ENCODE measurements at regions not wholly inside any gene's neighbourhood (a gene's known extent, or its start where the extent isn't known, plus 50 kb on each side); places are given as distances from the start of the nearest gene placed in this dataset.

- RAD21 ChIA-PET (ENCODE audit: low non-redundant PET in 1 of 2, low total read pairs in 2 of 2, uncharacterized antibody in 2 of 2, unreplicated experiment in 2 of 2) = no interaction called here
- Histone ChIP-seq H3K4me1 (ENCODE audit: control insufficient read depth in 1 of 2, insufficient read depth in 2 of 2, low read length in 2 of 2) (no peaks in the 10 kb centered on the region), H3K27ac (ENCODE audit: low read depth, low read length) (no peak overlapping the region), H3K9ac (ENCODE audit: low read length) (no peak overlapping the region), H3K27me3 (ENCODE audit: insufficient read depth, low read length) (no peaks in the 10 kb centered on the region), H3K36me3 (ENCODE audit: control insufficient read depth in 1 of 2, insufficient read depth in 2 of 2, low read length in 2 of 2) (no peaks in the 10 kb centered on the region), H3K4me3 (replicated peaks in 1 of 2; ENCODE audit: low read depth in 1 of 2, low read length in 2 of 2) (no peak overlapping the region), H3K79me2 (ENCODE audit: insufficient read depth, low read length) (no peaks in the 10 kb centered on the region), H3K9me3 (ENCODE audit: control insufficient read depth in 1 of 2, insufficient read depth in 1 of 2, low read depth in 1 of 2, low read length in 2 of 2) (no peaks in the 10 kb centered on the region), H4K20me1 (ENCODE audit: insufficient read depth) (no peaks in the 10 kb centered on the region), H3K9me2 (ENCODE audit: insufficient read depth) (no peaks in the 10 kb centered on the region), H3K4me2 (ENCODE audit: low read length) (no peak overlapping the region), H2AFZ (ENCODE audit: low read depth, low read length, poor library complexity, severe bottlenecking) (no peak overlapping the region)
- no peak for DNase-seq (ENCODE audit: low read depth, low spot score)
- BruUV-seq (replicated peaks) = no TSS peak
- CTCF ChIA-PET = no interaction called here
- POLR2A ChIA-PET = no interaction called here
- TF ChIP-seq SIN3A (IDR thresholded peaks at IDR 0.05; ENCODE audit: low read depth) = no peak
- TF ChIP-seq ZFX (IDR thresholded peaks at IDR 0.05) = no peak
- no peak for TF ChIP-seq SRF (IDR thresholded peaks at IDR 0.05; ENCODE audit: low read depth)
- no peak for TF ChIP-seq JUND (IDR thresholded peaks at IDR 0.05)
- no peak for TF ChIP-seq POLR2A (IDR thresholded peaks at IDR 0.05; ENCODE audit: borderline replicate concordance, extremely low read depth, insufficient read depth, insufficient read length)
- TF ChIP-seq EZH2 (IDR thresholded peaks at IDR 0.05) = no peak
- TF ChIP-seq ELF1 (IDR thresholded peaks at IDR 0.05; ENCODE audit: borderline replicate concordance, low read depth) = no peak
- intact Hi-C loops (cut with micrococcal nuclease) = no loop called here
- no peak for ATAC-seq
Observed at GRCh38 chr3:150256318-150256717, 151.8 kb upstream of the TSC22D2 start.

DNA sequence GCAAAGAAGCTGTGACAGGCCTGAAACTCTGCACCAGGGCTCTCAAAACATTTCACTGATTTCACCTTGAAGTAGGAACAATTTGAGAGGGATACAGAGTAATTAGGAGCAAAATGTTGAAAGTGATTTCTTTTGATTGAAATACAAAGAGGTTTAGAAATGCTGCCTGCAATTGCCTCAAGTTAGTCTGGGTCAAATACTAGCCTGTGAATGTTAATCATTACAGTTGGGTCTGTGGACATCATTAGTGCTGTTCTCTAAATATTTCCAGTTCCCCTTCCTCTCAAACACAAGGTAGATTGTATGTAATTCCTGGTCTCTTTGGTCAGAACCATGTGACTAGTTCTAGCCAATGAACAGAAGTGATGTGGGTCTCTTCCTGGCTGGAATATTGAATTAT lies 152.3 kb upstream of the TSC22D2 start:
- ChIA-PET POLR2A (no interaction called here), RAD21 (ENCODE audit: low non-redundant PET in 1 of 2, low total read pairs in 2 of 2, uncharacterized antibody in 2 of 2, unreplicated experiment in 2 of 2) (no interaction called here), CTCF (no interaction called here)
- ATAC-seq (no peak), DNase-seq (ENCODE audit: low read depth, low spot score) (no peak)
- no peaks in the 10 kb centered on the region for H3K36me3 ChIP-seq (ENCODE audit: control insufficient read depth in 1 of 2, insufficient read depth in 2 of 2, low read length in 2 of 2)
- no TSS peak for BruUV-seq (replicated peaks)
- H3K79me2 ChIP-seq (ENCODE audit: insufficient read depth, low read length) = no peaks in the 10 kb centered on the region
- no peak overlapping the region for H3K4me2 ChIP-seq (ENCODE audit: low read length)
- no peaks in the 10 kb centered on the region for H3K4me1 ChIP-seq (ENCODE audit: control insufficient read depth in 1 of 2, insufficient read depth in 2 of 2, low read length in 2 of 2)
- H3K27ac ChIP-seq (ENCODE audit: low read depth, low read length) = no peak overlapping the region
- H2AFZ ChIP-seq (ENCODE audit: low read depth, low read length, poor library complexity, severe bottlenecking) = no peak overlapping the region
- intact Hi-C loops (cut with micrococcal nuclease) = no loop called here
- no peaks in the 10 kb centered on the region for H4K20me1 ChIP-seq (ENCODE audit: insufficient read depth)
- no peaks in the 10 kb centered on the region for H3K27me3 ChIP-seq (ENCODE audit: insufficient read depth, low read length)
- no peaks in the 10 kb centered on the region for H3K9me2 ChIP-seq (ENCODE audit: insufficient read depth)
- no peak overlapping the region for H3K4me3 ChIP-seq (replicated peaks in 1 of 2; ENCODE audit: low read depth in 1 of 2, low read length in 2 of 2)
- H3K9ac ChIP-seq (ENCODE audit: low read length) = no peak overlapping the region
- no peaks in the 10 kb centered on the region for H3K9me3 ChIP-seq (ENCODE audit: control insufficient read depth in 1 of 2, insufficient read depth in 1 of 2, low read depth in 1 of 2, low read length in 2 of 2)
- no peak for TF ChIP-seq ZFX (IDR thresholded peaks at IDR 0.05)
- TF ChIP-seq CEBPB (IDR thresholded peaks at IDR 0.05; ENCODE audit: low read depth) = no peak
- TF ChIP-seq EGR1 (IDR thresholded peaks at IDR 0.05; ENCODE audit: low read depth) = no peak
- no peak for TF ChIP-seq ZBTB33 (IDR thresholded peaks at IDR 0.05; ENCODE audit: extremely low read depth, insufficient replicate concordance, low read length)
- TF ChIP-seq SP1 (IDR thresholded peaks at IDR 0.05; ENCODE audit: low read depth) = no peak
- TF ChIP-seq EZH2 (IDR thresholded peaks at IDR 0.05) = no peak
- no peak for TF ChIP-seq TCF7L2 (IDR thresholded peaks at IDR 0.05; ENCODE audit: borderline replicate concordance, extremely low read depth, insufficient read depth, insufficient read length)
- no peak for TF ChIP-seq EZH2phosphoT487 (IDR thresholded peaks at IDR 0.05; ENCODE audit: borderline replicate concordance)
- TF ChIP-seq POLR2AphosphoS5 (IDR thresholded peaks at IDR 0.05; ENCODE audit: low read depth, low read length) = no peak
- TF ChIP-seq ATF3 (IDR thresholded peaks at IDR 0.05) = no peak
- no peak for TF ChIP-seq JUND (IDR thresholded peaks at IDR 0.05)
- TF ChIP-seq ZNF274 (IDR thresholded peaks at IDR 0.05; ENCODE audit: low read depth, low read length) = no peak
- no peak for TF ChIP-seq CBX3 (IDR thresholded peaks at IDR 0.05; ENCODE audit: low read depth)
- TF ChIP-seq, protein P1, sequence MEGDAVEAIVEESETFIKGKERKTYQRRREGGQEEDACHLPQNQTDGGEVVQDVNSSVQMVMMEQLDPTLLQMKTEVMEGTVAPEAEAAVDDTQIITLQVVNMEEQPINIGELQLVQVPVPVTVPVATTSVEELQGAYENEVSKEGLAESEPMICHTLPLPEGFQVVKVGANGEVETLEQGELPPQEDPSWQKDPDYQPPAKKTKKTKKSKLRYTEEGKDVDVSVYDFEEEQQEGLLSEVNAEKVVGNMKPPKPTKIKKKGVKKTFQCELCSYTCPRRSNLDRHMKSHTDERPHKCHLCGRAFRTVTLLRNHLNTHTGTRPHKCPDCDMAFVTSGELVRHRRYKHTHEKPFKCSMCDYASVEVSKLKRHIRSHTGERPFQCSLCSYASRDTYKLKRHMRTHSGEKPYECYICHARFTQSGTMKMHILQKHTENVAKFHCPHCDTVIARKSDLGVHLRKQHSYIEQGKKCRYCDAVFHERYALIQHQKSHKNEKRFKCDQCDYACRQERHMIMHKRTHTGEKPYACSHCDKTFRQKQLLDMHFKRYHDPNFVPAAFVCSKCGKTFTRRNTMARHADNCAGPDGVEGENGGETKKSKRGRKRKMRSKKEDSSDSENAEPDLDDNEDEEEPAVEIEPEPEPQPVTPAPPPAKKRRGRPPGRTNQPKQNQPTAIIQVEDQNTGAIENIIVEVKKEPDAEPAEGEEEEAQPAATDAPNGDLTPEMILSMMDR (IDR thresholded peaks at IDR 0.05 in 2 of 3, conservative IDR thresholded peaks at IDR 0.05 in 1 of 3; ENCODE audit: borderline replicate concordance in 1 of 3, insufficient read depth in 1 of 3, low read depth in 2 of 3, low read length in 2 of 3) = no peak
- TF ChIP-seq RAD21 (IDR thresholded peaks at IDR 0.05; ENCODE audit: low read depth) = no peak
- TF ChIP-seq FOSL1 (IDR thresholded peaks at IDR 0.05; ENCODE audit: low read depth) = no peak

Data from HCT116 (cell line).